Esophagus squamous epithelium (tissue), 4 donors: ENCODE measurements at regions not wholly inside any gene's neighbourhood (a gene's known extent, or its start where the extent isn't known, plus 50 kb on each side); places are given as distances from the start of the nearest gene placed in this dataset.

Experiments
- CTCF ChIP-seq, 6 experiments: fragments of 450-650 bp in 4 of 6; fragments of 200-600 bp in 2 of 6; sonication (generic) in 2 of 6; IDR thresholded peaks; one replicate each; pipeline ENCODE4 v1.5.1; 2016 to 2019; ENCODE audit warnings: antibody characterized with exemption in 6 of 6, mild to moderate bottlenecking in 4 of 6, moderate library complexity in 4 of 6
- POLR2A ChIP-seq, 4 donors: fragments of 450-650 bp; IDR thresholded peaks; one replicate each; pipeline ENCODE4 v1.6.1; 2017; ENCODE audit warnings: antibody characterized with exemption in 4 of 4, mild to moderate bottlenecking in 4 of 4, moderate library complexity in 3 of 4

- TF ChIP-seq CTCF (IDR thresholded peaks at IDR 0.05) (no peak), POLR2A (IDR thresholded peaks at IDR 0.05) (no peak)
Observed at GRCh38 chr19:29092712-29093552, 120.0 kb downstream of the UQCRFS1 start.
